ENCODE measurements at regions not wholly inside any gene's neighbourhood (a gene's known extent, or its start where the extent isn't known, plus 50 kb on each side); places are given as distances from the start of the nearest gene placed in this dataset.

- no peak for DNase-seq (ENCODE audit: low read depth)
Measured at GRCh38 chr9:126556560-126557250, 57.0 kb upstream of the LMX1B start.

DNA sequence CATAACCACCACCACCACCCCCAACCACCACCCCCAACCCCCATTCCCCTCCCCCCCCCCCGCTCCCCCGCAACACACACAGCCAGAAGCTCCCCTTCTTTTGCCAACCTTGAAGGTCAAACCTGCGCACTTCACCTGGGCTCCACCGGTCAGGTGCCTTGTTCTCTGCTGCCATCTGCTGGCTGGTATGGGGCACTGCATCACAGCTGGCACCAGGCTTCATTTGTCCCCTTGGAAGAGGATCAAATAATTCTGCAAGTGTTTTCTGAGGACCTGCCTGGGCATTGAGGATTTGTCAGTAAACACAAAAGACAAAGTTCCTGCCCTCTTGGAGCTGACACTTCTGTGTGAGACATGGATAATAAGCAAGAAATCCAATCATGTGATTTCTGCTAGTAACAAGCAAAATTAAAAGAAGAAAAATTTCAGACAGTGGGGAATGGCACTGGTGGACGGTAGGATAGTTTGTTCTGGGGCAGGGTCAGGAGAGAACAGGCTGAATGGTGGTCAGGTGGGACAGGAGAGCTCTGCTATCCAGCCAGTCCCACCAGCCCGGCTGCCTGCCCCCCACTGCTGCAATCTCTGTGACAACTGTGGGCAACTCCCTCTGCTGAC, 55.6 kb upstream of the LMX1B start:
- peak; percentile 16 for DNase-seq (ENCODE audit: low read depth)

DNA sequence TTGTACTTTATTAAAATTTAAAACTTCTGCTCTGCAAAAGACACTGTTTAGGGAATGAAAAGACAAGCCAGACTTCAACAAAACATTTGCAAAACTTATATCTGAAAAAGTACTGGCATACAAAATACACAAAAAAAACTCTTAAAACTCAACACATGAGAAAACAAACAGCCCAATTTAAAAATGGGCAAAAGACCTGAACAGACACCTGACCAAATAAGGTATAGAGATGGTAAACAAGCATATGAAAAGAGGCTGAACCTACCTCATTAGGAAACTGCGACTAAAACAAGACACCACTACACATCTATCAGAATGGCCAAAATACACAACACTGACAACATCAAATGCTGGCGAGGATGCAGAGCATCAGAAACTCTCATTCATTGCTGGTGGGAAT, 54.4 kb upstream of the LMX1B start:
- DNase-seq (ENCODE audit: low read depth) = no peak

DNA sequence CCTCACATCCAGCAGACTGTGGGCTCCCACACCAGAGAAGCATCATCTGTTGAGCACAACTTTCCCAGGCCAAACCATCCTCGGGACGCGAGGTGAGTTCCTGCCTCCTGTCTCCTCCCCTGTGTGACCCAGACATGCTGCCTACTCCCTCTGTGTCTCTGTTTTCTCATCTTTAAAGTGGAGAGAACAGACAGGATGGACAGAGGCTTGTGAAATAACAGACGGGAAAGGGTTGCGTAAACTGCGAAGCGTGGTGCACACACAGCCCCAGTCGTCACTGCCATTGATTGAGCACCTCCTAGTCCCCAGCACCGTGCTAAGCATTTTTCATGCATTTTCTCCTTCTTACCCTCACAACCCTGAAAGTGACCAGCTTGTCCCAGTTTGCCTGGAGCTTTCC, 52.1 kb upstream of the LMX1B start:
- peak; percentile 33 for DNase-seq (ENCODE audit: low read depth)

GRCh38 chr9:126563556-126563955, 50.2 kb upstream of the LMX1B start:
- no peak for DNase-seq (ENCODE audit: low read depth)

All from amniotic epithelial cell (primary cell).